ENCODE measurements at regions not wholly inside any gene's neighbourhood (a gene's known extent, or its start where the extent isn't known, plus 50 kb on each side); places are given as distances from the start of the nearest gene placed in this dataset.

GRCh38 chr5:89499787-89500186 lies 616.8 kb upstream of the MEF2C start:
- H3K79me2 ChIP-seq (ENCODE audit: control insufficient read depth, insufficient read depth, low read length): no peaks in the 10 kb centered on the region
- FAIRE-seq (no peak), DNase-seq (ENCODE audit: low read depth, low spot score) (no peak)
- no peak overlapping the region for H3K9ac ChIP-seq (replicated peaks; ENCODE audit: extremely low read depth, insufficient read depth, low read length)
- no peaks in the 10 kb centered on the region for H4K20me1 ChIP-seq (replicated peaks; ENCODE audit: control insufficient read depth, extremely low read depth, insufficient read depth, low read length)
- dilution Hi-C loops (cut with MboI; ENCODE audit: extremely low pct_ligation_motif_present, low sequenced_read_pairs): no loop called here
- H3K4me1 ChIP-seq (ENCODE audit: control insufficient read depth, extremely low read depth, insufficient read depth, low read length): no peaks in the 10 kb centered on the region
- H3K9me1 ChIP-seq (replicated peaks; ENCODE audit: control insufficient read depth, extremely low read depth, insufficient read depth, low read length): no peaks in the 10 kb centered on the region
- H3K4me3 ChIP-seq (replicated peaks in 1 of 3; ENCODE audit: insufficient read depth in 1 of 3, low read depth in 1 of 3, low read length in 3 of 3): no peak overlapping the region
- POLR2A ChIA-PET: no interaction called here
- H3K9me3 ChIP-seq (replicated peaks; ENCODE audit: control insufficient read depth, insufficient read depth, low read length): no peaks in the 10 kb centered on the region
- no peaks in the 10 kb centered on the region for H3K36me3 ChIP-seq (ENCODE audit: control insufficient read depth in 2 of 2, extremely low read depth in 1 of 2, insufficient read depth in 2 of 2, low read length in 2 of 2)
- no peak overlapping the region for H3K4me2 ChIP-seq (ENCODE audit: insufficient read depth, low read length)
- H3K27ac ChIP-seq (ENCODE audit: insufficient read depth, low read depth, low read length): no peak overlapping the region
- H2AFZ ChIP-seq (ENCODE audit: low read depth, low read length): no peak overlapping the region
- H3K27me3 ChIP-seq (ENCODE audit: control insufficient read depth in 2 of 2, insufficient read depth in 2 of 2, low read length in 2 of 2): no peaks in the 10 kb centered on the region
- TF ChIP-seq JUN (IDR thresholded peaks at IDR 0.05; ENCODE audit: borderline replicate concordance, insufficient read depth, insufficient read length, low read depth) (no peak), POLR2AphosphoS5 (IDR thresholded peaks at IDR 0.05; ENCODE audit: insufficient read depth, low read depth, low read length) (no peak), EZH2 (IDR thresholded peaks at IDR 0.05; ENCODE audit: borderline replicate concordance, low read depth, low read length, severe bottlenecking) (no peak), MAX (IDR thresholded peaks at IDR 0.05; ENCODE audit: insufficient read depth, insufficient read length) (no peak), CTCF (IDR thresholded peaks at IDR 0.05; ENCODE audit: extremely low read depth in 1 of 2, insufficient read depth in 1 of 2, low read depth in 1 of 2, low read length in 2 of 2) (no peak), MYC (IDR thresholded peaks at IDR 0.05; ENCODE audit: low read depth, low read length) (no peak)
- intact Hi-C loops (cut with micrococcal nuclease): loop anchor here (5.0 kb wide), 1 partner anchor 1933 kb away; no protein-coding TSS in a partner anchor
- CTCF ChIA-PET: no interaction called here
- no TSS peak for BruUV-seq (replicated peaks)

GRCh38 chr5:89498699-89499098 lies 615.7 kb upstream of the MEF2C start:
- no peaks in the 10 kb centered on the region for H3K27me3 ChIP-seq (ENCODE audit: control insufficient read depth in 2 of 2, insufficient read depth in 2 of 2, low read length in 2 of 2)
- H3K36me3 ChIP-seq (ENCODE audit: control insufficient read depth in 2 of 2, extremely low read depth in 1 of 2, insufficient read depth in 2 of 2, low read length in 2 of 2): no peaks in the 10 kb centered on the region
- no peak overlapping the region for H2AFZ ChIP-seq (ENCODE audit: low read depth, low read length)
- no peak overlapping the region for H3K4me2 ChIP-seq (ENCODE audit: insufficient read depth, low read length)
- no peak for TF ChIP-seq MAX (IDR thresholded peaks at IDR 0.05; ENCODE audit: insufficient read depth, insufficient read length)
- no peak for TF ChIP-seq FOS (IDR thresholded peaks at IDR 0.05; ENCODE audit: borderline replicate concordance, insufficient read depth, low read length)
- TF ChIP-seq GATA2 (IDR thresholded peaks at IDR 0.05; ENCODE audit: insufficient read depth, insufficient read length, low read depth, low read length): no peak
- TF ChIP-seq EZH2 (IDR thresholded peaks at IDR 0.05; ENCODE audit: borderline replicate concordance, low read depth, low read length, severe bottlenecking): no peak
- no peak for TF ChIP-seq POLR2AphosphoS5 (IDR thresholded peaks at IDR 0.05; ENCODE audit: insufficient read depth, low read depth, low read length)
- no peak for TF ChIP-seq JUN (IDR thresholded peaks at IDR 0.05; ENCODE audit: borderline replicate concordance, insufficient read depth, insufficient read length, low read depth)
- no peak for TF ChIP-seq MYC (IDR thresholded peaks at IDR 0.05; ENCODE audit: low read depth, low read length)
- TF ChIP-seq CTCF (IDR thresholded peaks at IDR 0.05; ENCODE audit: extremely low read depth in 1 of 2, insufficient read depth in 1 of 2, low read depth in 1 of 2, low read length in 2 of 2): no peak
- TF ChIP-seq POLR2A (IDR thresholded peaks at IDR 0.05; ENCODE audit: low read depth, low read length): no peak
- no peaks in the 10 kb centered on the region for H4K20me1 ChIP-seq (replicated peaks; ENCODE audit: control insufficient read depth, extremely low read depth, insufficient read depth, low read length)
- FAIRE-seq: no peak
- DNase-seq (ENCODE audit: low read depth, low spot score): no peak
- H3K9ac ChIP-seq (replicated peaks; ENCODE audit: extremely low read depth, insufficient read depth, low read length): no peak overlapping the region
- BruUV-seq (replicated peaks): no TSS peak
- no peaks in the 10 kb centered on the region for H3K79me2 ChIP-seq (ENCODE audit: control insufficient read depth, insufficient read depth, low read length)
- H3K4me3 ChIP-seq (replicated peaks in 1 of 3; ENCODE audit: insufficient read depth in 1 of 3, low read depth in 1 of 3, low read length in 3 of 3): no peak overlapping the region
- intact Hi-C loops (cut with micrococcal nuclease): loop anchor here (5.0 kb wide), 1 partner anchor 1934 kb away; no protein-coding TSS in a partner anchor
- no peak overlapping the region for H3K27ac ChIP-seq (ENCODE audit: insufficient read depth, low read depth, low read length)
- H3K9me3 ChIP-seq (replicated peaks; ENCODE audit: control insufficient read depth, insufficient read depth, low read length): no peaks in the 10 kb centered on the region
- H3K4me1 ChIP-seq (ENCODE audit: control insufficient read depth, extremely low read depth, insufficient read depth, low read length): no peaks in the 10 kb centered on the region
- ChIA-PET CTCF (no interaction called here), POLR2A (no interaction called here)
- dilution Hi-C loops (cut with MboI; ENCODE audit: extremely low pct_ligation_motif_present, low sequenced_read_pairs): no loop called here
- H3K9me1 ChIP-seq (replicated peaks; ENCODE audit: control insufficient read depth, extremely low read depth, insufficient read depth, low read length): no peaks in the 10 kb centered on the region

Data from endothelial cell of umbilical vein (primary cell).